PC-9 (cell line): ENCODE measurements at regions not wholly inside any gene's neighbourhood (a gene's known extent, or its start where the extent isn't known, plus 50 kb on each side); places are given as distances from the start of the nearest gene placed in this dataset.

Experiments used
- CTCF ChIP-seq: fragments of 200-600 bp; sonication (generic); conservative IDR thresholded peaks from 2 replicates; pipeline ENCODE4 v1.6.1; 2017; ENCODE audit warnings: mixed run types, antibody characterized with exemption, mild to moderate bottlenecking, moderate library complexity
- EZH2 ChIP-seq: fragments of 200-600 bp; sonication (generic); IDR thresholded peaks from 2 replicates; pipeline ENCODE4 v1.8.0; 2017; ENCODE audit warnings: antibody characterized with exemption, low read depth

DNA sequence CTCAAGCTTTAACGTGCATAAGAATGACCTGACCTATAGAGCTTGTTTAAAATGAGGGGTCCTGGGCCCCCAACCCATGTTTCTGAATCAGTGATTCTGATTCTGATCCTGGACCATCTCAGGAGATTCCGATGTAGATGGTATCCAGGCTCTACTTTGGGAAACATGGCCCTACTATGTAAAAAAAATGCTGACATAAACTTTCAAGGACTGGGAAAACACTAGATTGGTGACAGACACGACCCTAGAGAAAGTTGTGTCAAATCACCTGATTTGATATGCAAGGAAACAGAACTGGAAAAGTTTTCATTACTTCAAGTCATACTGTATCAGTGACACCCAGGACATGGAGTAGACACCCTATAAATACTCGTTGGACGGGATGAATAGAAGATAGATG lies 328.5 kb downstream of the HNRNPD start:
- TF ChIP-seq CTCF, result no peak
- no peak for TF ChIP-seq EZH2
